CD4-positive, alpha-beta T cell treated with Interleukin-21 for 1 hour (primary cell): ENCODE measurements at regions not wholly inside any gene's neighbourhood (a gene's known extent, or its start where the extent isn't known, plus 50 kb on each side); places are given as distances from the start of the nearest gene placed in this dataset.

Source experiments
- DNase-seq: peaks from one replicate; pipeline ENCODE4 v3.0.0-alpha.2; 2020

DNA sequence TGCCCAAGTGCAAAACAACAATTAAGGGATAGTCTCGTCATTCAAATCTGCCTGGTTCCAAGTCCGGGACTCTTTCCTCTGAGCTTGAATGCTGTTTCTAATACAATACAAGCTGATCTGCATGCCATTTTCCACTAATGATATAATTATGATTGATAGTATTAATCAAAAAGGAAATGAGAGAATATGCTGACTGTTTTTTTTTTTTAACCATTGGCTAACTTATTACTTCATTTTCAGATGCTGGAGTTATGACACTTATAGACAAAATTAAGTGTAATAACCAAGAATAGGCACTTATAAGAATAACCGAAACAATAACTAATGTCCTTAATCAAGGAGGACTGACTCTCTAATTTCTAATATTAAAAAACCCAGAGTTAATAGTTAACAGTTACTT, 343.6 kb downstream of the LPIN1 start:
- DNase-seq = no peak

DNA sequence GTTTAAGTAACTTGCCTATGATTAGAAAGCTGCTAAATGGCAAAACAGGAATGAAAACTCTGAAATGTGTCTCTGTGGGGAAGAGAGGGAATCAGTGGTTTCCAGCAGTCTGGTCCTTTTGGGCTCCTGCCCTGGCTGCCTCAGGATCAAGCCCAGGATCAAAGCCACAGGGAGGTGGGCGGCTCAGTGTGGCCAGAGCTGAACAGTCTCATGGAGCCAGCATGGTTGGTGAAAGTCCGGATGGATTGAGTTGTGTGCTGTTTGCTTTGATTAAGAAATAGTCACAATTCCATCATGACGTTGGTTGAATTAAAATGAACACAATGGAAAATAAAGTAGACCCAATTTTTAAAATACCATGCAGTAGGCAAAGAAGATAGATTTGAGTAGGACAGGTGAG, 344.2 kb downstream of the LPIN1 start:
- no peak for DNase-seq

DNA sequence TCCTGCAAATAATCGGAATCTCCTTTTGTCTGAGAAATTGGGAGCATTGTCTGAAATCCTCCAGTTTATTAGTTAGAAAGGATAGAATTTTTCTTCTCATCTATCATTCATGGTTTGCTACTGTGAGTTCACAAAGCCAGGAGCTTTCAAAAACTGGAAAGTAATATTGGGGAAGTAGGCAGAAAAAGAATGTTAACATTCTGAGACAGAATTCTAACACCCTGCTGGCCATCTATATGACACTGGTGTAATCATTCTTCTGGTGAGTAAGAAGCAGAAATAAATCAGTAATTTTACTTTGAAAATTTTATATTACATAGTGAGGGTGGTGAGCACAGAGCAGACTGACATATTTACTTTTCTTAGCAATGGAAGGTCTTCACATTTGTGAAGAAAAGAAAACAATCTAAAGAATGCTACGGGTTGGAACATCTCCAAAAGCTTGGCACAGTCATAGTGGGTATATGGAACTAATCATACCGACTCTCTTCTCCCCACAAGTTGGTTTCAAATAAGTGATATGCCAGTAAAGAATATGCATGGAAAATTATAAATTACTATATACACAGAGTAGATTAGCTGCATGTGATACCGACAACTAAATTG, 344.9 kb downstream of the LPIN1 start:
- no peak for DNase-seq

DNA sequence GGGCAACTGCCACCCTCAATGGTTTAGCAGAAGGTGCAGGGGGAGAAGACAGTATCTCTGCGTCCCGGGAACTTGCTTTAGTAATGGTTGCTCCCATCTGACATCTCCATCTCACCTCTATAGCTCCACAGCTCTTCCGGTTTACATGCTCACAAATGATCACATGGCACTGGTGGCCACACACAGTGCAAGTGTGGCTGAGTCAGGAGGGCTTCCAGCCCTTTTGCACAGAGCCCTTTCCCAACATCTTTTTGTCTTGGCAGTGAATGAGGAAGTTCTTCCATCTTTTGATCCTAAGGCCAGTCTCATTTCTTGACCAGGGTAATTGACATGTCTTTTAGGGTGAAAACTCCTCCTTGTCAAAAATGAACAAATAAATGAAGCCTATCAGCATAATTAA, 347.7 kb downstream of the LPIN1 start:
- no peak for DNase-seq

DNA sequence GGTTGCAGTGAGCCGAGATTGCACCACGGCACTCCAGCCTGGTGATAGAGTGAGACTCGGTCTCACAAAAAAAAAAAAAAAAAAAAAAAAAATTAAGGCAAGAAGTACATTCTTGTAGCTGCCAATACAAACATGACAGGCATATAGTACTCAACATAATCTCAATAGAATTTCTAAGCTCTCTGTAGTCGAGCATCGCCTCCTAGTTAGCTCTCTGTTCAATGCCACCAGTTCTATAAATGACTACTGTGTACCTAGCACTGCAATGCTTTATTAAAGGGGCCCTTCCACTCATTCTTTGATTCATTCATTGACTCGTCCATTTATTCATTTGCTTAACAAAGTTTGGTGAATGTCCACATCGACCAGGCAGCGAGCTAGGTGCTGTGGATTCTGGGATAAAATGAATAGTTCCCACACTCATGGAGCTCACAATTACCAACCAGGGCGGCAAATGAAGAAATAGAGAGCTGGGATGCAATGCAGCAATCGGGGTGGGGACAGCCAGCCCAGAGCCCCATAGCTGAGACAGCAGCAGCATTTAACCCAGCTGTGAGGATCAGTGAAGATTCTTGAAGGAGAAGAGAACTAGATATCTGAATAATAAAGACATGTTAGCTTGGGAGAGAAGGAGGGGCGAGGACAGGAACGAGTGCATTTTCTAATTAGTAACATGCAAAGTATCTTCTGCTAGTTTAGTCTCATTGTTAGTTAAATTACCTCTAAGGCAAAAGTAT, 349.8 kb downstream of the LPIN1 start:
- no peak for DNase-seq

DNA sequence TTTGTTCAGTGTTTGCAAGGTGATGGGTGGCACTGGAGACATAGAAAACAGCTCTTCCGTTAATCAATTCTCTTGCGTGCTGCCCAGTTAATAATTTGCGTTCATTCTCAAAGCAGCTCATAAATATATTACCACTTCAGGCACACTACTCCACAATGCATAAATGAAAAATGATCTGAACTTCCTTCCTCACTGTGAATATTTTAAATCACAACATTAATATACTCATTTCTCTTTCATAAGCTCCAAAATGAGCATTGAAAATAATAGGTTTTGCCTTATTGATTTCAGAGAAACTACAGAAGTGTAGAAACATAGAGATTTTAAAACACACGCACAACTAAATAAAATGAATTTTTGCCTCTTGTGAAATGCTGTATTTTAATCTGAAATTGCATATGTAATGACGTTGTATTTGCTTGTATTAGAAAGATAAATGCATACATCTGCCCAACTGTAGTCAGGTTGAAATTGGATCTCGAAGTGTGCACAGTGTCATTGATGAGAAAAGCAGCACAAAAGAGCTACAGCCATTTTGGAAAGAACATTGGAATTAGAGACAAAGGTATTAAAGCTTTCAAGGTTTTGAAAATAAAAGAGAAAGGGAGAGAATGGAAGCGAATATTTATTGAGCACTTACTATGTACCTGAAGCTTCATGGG, 350.5 kb downstream of the LPIN1 start:
- DNase-seq = no peak

DNA sequence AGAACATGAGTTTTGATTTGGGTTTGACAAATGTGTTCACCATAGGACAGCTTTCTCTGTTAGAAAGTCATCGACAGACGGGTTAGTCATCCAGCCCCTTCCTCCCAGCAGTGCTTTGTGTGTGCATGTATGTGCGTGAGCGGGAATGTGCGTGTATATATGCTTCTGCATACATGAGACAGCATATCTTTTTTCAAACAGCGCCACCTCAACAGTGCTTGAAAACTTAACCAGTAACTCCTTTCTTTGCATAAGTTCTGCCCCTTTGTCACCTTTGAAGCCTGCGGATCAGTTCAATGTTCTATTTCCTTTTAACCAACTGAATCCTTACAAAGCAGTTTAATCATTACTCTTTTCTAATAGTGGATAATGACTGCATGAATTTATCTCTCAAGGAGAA, 351.4 kb downstream of the LPIN1 start:
- no peak for DNase-seq

DNA sequence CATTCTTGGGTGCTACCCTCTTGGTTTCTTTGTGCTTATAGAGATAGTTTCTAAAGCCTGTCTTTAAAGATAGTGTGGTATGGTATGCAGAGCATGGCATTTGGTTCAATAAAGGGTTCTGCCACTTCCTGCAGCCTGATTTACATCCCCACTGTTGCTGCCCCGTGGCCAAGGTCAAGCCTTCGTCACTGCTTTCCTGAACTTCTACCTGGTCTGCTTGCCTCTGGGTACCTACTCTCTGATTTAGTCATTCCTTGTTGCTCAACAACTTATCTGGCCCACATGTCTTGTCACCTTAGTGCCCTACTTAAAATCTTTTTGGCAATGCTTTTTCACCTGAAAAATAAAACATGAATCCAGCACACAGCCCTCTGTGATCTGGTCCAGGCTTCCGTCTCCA, 352.9 kb downstream of the LPIN1 start:
- no peak for DNase-seq

DNA sequence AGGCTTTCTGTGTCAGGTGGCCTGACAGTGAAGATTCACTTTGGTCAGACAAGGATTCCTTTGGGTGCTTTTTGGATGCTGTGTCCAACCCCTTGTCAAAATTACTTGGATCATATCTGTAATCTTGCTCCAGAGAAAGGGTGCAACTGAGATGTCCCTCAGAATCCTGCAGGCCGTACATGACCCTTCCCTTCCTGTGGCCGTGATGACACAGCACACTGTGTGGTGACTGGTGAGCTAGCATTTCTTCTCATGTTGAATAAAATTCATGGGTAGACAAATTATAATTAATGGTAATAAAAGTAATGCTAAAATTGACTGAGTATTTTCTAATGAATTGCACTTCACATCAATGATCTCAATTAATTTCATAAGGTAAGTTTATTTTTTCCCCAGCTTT, 356.2 kb downstream of the LPIN1 start:
- DNase-seq = no peak

DNA sequence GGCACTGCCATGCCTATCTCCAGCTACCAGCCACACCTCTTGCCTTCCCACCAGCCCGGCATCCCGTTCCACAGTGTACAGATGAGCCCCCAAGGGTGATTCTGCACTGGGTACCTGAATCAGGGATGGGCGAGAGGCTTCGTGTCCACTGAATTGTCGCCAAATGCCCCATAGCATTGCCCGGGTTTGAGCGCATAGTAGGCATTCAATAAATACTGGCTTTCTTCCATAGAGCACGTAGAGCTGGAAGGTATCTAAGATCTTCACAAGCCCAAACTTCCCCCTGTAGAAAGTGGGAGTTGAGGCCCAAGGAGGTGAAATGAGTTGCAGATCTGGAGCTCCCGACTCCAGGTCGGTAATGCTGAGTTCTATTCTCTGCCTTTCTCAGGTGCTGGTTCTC, 358.7 kb downstream of the LPIN1 start:
- no peak for DNase-seq

DNA sequence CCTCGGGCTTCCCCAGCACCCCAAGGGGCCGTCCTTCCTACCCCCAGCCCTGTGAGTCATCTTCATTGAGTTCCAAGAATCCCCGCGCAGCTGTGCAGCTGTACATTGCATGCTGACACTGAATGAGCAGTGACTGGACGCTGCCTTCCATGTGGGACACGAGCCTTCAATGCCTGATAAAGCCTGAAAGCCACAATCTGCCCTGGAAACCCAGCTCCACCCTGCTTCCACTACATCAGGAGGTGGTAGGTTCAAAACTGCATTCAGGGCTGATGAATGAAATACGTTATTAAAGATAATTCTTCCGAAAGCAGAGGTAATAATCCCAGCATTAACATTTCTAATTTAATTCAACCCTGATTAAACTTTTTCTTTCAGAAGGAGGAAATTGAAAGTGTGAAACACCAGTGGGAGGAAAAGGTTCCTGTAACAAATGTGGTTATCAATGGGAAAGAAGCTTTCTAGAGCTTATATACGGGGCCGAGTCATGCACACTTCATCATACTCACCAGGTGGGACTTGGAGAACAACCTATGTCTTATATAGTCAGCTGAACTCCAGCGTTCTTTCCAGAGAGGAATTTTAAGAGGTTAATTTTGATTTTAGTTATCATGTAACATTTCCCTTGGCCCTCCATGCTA, 360.1 kb downstream of the LPIN1 start:
- DNase-seq = no peak

DNA sequence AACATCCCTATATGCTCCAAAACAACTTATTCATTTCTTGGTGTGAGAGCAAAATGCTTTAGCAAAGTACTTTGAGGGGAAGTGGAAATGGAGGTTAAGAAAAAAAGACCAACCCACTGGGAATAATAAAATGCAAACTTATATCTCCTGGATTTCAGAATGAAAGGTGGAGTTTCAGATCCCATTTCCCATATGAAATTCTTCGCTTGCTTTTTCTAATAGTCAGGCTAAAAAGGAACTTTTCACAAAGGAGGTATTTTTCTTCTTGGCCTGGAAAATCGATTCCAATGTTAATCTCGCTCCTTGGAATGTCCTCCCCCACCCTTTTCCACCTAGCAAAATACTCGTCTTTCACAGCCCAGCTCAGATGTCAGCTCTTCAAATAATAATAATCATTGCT, 360.9 kb downstream of the LPIN1 start:
- no peak for DNase-seq

DNA sequence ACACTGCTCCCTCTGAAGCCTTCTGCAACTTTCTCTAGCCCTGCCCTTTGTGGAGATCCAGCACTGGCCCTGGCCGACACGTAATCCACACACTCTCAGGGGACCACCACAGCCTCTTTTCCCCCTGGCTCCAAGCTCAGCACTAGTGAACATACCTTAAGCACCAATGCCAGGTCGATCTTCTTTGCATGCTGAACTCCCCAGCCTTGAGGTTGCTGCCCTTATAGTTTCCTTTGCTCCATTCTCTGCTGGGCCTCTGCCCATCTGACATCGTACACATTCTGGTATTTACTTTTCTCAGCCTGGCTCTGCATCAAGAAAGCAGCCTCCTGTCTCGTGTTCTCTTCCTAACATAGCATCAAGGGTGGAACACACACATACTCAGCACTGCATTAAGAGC, 361.5 kb downstream of the LPIN1 start:
- DNase-seq = no peak

DNA sequence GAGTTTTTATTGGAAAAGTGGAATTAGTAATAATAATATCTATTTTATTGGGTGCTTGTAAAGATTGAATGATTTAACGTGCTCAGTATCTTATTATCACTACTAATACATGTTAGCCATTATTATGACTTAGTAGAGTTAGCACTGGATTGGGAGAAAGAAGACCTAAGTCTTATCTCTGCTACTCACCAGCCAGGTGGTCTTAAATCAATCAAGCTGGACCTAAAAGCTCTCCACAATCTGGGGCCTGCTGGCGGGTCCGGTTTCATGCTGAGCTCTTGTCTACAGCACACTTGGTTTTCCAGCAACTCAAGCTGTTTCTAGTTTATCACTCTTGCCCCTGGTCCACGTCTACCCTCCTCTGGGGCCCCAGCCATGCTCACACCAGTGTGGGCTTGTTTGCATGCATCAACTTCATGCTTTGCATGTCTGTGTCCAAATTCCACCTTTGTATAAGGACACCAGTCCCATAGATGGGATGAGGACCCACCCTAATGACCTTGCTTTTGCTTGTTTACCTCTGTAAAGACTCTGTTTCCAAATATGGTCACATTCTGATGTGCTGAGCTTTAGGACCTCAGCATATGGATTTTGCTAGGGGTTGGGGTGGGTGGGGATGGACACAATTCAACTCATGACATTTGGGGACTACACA, 363.1 kb downstream of the LPIN1 start:
- DNase-seq = no peak

DNA sequence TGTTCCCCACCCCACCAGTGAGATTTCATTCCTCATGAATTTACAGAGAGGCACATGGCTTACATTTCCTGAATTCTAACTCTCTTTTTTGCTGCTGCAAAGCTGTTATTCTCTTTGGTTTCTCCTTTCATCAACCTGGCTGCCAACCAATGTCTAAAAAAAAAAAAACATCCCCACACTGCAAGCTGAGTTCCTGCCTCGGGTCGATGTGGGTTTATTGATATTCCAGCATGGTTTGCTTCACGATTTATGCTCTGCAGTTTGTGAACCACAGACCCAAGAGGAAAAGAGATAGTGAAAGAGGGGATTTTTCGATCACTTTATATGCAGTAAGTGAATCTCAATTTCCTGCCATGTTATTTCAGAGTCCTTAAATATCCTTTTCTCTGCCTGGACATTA, 363.6 kb downstream of the LPIN1 start:
- peak; percentile 29 for DNase-seq

DNA sequence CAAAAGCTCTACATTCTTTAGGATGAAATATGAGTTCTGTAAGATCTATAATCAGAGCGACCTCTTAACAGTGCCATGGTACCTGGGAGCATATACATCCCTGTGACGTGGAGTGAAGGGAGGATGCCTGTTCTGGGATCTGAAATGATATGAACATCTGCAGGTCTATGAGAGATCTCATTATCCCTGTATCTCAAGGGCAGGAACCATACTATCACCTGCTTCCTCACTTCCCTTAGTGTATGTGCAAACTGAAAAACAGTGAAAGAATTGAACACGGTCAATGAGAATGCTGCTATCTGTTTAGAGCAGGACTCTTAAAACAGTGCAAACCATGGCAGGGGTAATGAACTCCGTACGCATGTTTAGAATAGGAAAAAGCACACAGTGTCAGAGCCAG, 364.0 kb downstream of the LPIN1 start:
- DNase-seq = no peak

DNA sequence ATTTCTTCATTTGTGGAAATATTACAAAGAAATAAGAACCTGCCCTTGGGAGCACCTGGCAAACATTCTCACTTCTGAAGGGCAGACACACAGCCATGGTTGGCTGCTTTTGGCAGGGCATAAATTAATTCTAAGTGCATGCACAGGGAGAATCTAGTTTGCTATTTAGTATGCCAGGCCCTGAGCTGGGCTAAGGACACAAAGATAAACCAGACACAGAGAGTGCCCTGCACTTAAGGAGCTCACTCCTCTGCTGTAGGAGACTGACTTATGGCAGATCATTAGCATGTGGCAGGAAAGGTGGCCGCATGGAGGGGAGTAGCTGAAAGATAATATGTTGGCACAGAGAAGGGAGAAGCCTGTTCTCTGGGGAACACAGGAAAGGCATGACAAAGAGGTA, 367.0 kb downstream of the LPIN1 start:
- no peak for DNase-seq

DNA sequence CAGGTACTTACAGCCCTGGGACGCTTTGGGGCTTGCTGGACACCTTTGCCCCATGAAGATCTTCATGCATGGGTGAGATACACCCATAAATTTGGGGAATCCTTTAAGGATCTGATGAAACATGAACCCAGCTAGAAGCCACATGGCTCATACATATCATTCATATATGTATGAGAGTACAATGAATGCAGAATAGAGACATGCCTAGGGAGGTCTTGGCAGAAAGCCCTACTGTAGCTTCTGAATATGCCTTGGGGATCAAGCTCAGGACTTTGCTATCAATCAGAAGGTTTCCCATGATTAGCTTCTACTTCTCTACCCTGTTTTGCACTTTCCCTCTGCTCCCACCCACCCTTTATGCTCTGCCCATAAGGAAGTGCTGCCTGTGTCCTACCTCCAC, 368.4 kb downstream of the LPIN1 start:
- DNase-seq = no peak

DNA sequence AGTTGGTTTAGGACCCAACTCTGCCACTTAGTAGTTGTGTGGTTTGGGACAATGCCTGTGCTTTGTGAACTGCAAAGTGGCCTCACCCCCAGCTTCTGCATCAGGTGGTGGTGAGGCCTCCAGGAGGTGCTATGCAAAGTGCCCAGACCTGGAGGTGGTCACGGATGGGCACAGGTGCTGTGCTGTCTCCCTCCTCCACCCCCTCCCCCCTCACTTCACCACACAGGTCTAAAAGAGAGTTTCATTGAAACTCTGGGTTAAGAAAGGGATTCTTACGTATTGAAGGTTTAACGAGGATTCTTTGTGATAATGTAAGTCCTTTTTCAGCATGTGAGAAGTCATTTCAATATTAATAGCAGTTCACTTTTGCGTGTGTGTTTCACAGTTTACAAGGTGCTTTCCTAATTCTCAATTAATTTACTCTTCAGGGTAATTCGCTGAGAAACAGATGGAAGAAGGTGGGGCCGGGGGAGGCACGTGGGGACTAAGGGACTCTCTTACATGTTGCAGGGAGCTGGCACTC, 369.9 kb downstream of the LPIN1 start:
- DNase-seq = no peak

DNA sequence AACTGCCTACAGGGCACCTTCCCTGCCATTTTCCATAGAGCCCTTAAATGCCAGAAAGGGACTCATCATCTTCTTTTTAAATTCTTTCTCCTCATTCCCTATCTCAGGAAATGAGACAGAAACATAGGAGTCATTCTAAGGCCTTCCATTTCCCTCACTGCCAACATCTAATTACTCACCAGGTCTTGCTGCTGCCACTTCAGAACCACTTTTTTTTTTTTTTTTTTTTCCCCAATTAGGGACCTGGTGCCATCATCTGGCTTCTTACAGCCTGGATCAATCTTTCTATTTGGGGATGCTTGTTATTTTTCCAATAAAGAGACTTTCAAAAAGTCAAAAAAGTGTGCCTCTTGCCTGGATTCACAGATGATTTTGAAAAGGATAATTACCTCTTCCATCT, 373.4 kb downstream of the LPIN1 start:
- DNase-seq = no peak

DNA sequence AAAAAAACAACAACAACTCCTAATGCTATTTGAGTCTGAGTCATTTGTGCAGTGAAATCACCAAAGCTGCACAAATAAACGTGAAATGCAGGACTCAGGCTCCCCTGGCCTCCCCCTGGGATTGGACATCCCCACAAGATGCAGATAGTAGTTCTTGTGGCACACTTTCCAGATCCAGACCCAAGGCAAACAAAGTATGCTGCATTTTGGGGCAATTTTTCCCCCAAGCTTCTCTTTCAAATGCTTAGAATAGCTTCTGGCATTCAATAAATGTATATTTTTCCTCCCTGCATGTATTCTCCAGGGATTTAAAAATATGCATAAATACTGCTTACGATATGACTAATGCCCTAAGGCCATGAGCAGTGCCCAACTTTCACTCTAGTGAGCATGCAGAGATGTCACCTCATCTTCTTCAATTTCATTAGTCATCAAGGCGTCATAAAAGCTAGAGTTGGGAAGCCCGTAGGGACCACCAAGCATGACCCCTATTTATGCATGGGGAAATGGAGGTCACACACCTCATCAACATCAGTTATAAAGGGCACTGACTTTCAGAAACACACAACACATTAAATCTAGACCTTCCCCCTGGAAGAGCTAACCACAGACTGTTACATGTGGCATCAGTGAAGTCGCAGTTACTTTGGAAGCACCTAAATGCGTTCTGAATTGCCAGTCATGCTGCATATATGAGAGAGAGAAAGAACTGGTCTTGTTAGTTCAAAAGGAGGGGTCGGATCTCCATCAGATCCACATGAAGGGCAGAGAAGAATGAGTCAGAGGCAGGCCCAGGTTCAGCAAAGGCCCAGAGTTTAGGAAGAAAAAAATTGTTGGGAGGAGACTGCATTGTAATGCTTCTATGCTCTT, 374.1 kb downstream of the LPIN1 start:
- no peak for DNase-seq

DNA sequence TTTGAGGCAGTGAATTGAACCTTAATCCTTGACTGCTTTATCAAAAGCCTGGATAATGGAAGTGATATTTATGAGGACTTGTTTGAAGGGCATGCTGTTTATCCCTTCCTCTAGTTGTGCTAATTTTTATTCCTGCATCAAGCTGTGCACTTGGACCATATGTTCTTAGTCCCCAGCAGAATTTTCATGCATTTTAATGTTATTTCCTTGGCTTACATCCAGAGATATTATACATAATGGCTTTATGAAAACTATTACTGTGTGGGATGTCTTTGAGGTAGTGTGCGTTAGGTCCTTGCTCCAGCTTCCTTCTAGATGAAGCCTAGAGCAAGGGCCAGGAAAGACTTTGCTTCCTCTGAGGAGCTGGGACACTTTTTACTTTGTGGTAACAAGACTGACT, 378.4 kb downstream of the LPIN1 start:
- no peak for DNase-seq
